GM21423 (cell line): ENCODE measurements at regions not wholly inside any gene's neighbourhood (a gene's known extent, or its start where the extent isn't known, plus 50 kb on each side); places are given as distances from the start of the nearest gene placed in this dataset.

ENCODE experiments used
- ATAC-seq: cut with Tn5 transposase; IDR thresholded peaks from one replicate; pipeline ENCODE4 v1.9.1; 2021; ENCODE audit warnings: mild to moderate bottlenecking, moderate library complexity; ENCODE audit not compliant: unreplicated experiment

GRCh38 chr7:12120632-12121031 is 90.5 kb upstream of the TMEM106B start:
- ATAC-seq: no peak

- no peak for ATAC-seq
Measured at GRCh38 chr7:12123172-12123571, 87.9 kb upstream of the TMEM106B start.

- ATAC-seq: no peak
Measured at GRCh38 chr7:12124028-12124427, 87.1 kb upstream of the TMEM106B start.

- no peak for ATAC-seq
Measured at GRCh38 chr7:12127455-12127854, 83.6 kb upstream of the TMEM106B start.

GRCh38 chr7:12130609-12131008 is 80.5 kb upstream of the TMEM106B start:
- no peak for ATAC-seq

- no peak for ATAC-seq
Measured at GRCh38 chr7:12131122-12131521, 80.0 kb upstream of the TMEM106B start.

GRCh38 chr7:12133865-12134264 is 77.2 kb upstream of the TMEM106B start:
- ATAC-seq: no peak

- no peak for ATAC-seq
Measured at GRCh38 chr7:12136523-12136922, 74.6 kb upstream of the TMEM106B start.

- no peak for ATAC-seq
Measured at GRCh38 chr7:12137283-12137682, 73.8 kb upstream of the TMEM106B start.

GRCh38 chr7:12138421-12138820 is 72.7 kb upstream of the TMEM106B start:
- no peak for ATAC-seq

- ATAC-seq: no peak
Measured at GRCh38 chr7:12139416-12139815, 71.7 kb upstream of the TMEM106B start.

- ATAC-seq: no peak
Measured at GRCh38 chr7:12146813-12147212, 64.3 kb upstream of the TMEM106B start.

GRCh38 chr7:12152196-12152918 is 58.7 kb upstream of the TMEM106B start:
- ATAC-seq: no peak

- ATAC-seq: no peak
Measured at GRCh38 chr7:12154119-12154518, 57.0 kb upstream of the TMEM106B start.

- no peak for ATAC-seq
Measured at GRCh38 chr7:12157517-12157916, 53.6 kb upstream of the TMEM106B start.

GRCh38 chr7:12158334-12159060 is 52.6 kb upstream of the TMEM106B start:
- ATAC-seq: no peak

- ATAC-seq: no peak
Measured at GRCh38 chr7:12161146-12161545, 49.9 kb upstream of the TMEM106B start.
